Loucy (cell line): ENCODE measurements at regions not wholly inside any gene's neighbourhood (a gene's known extent, or its start where the extent isn't known, plus 50 kb on each side); places are given as distances from the start of the nearest gene placed in this dataset.

Experiments used
- CTCF ChIP-seq: fragments of 200-600 bp; sonication (generic); conservative IDR thresholded peaks from 2 replicates; pipeline ENCODE4 v1.5.1; 2014; ENCODE audit warnings: mild to moderate bottlenecking, antibody characterized with exemption, low read length
- EZH2phosphoT487 ChIP-seq: fragments of 200-600 bp; IDR thresholded peaks from 2 replicates; pipeline ENCODE4 v1.6.1; 2018; ENCODE audit warnings: antibody characterized with exemption, mild to moderate bottlenecking, moderate library complexity, borderline replicate concordance

- TF ChIP-seq CTCF: no peak
- no peak for TF ChIP-seq EZH2phosphoT487
Measured at GRCh38 chr11:70866834-70867233, 385.5 kb downstream of the SHANK2 start.
